GM19238 (cell line): ENCODE measurements at regions not wholly inside any gene's neighbourhood (a gene's known extent, or its start where the extent isn't known, plus 50 kb on each side); places are given as distances from the start of the nearest gene placed in this dataset.
A peak's percentile ranks its signal among the peaks of the same experiment; 100 is the strongest.

Experiments
- DNase-seq: peaks from one replicate; pipeline ENCODE4 v3.0.0; 2011; ENCODE audit warnings: low spot score; ENCODE audit not compliant: insufficient read length

DNA sequence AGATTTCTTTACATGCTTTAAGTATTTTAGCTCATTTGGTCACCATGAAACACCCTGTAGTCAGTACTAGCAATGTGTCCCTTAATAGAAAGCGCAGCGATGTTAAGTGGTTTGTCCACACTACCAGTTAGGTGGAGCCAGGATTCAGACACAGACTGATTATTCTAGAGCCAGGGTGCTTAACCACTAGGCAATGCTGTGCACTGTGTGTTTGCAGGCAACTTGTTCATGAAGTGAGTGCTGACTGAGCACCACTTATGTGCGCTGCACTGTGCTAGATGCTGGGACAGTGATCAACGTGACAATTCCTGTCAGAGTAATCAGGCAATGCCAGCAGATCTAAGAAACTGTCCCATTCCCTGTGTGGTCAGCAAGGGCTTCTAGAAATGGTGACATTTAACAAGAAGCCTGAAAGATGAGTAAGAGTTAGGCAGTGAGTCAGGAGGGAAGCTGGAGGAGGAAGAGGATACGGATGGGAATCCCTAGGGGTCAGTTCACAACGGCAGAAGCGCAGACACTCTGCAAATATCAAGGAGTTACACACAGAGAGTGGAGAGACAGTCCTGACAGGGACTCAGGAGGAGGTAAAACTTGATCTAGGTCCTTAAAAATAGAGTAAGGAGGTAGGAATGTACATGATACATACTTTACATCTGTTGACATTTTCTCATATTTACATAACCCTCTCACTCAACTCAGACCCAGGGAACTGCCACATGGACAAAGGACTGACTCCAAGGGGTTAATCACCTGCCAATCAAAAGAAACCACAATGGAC, 69.7 kb upstream of the EGR2 start:
- no peak for DNase-seq

DNA sequence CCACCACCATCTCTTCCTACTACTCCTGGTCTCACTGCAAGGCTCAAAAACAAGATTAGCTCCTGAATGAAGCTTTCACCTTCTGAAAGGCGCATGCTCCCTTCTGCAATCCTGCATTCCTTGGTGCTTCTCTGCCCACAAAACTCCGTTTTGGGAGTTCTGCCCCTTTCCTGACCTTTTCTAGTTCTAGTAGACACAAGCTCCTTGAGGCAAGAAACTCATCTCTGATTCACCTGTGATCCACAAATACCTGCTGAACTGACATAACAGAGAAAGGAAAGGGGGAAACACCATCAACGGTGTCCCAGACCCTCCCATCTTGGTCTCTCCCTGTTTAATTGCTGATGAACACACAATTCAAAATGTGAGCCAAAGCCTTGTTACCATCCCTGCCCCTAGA, 64.0 kb upstream of the EGR2 start:
- no peak for DNase-seq

GRCh38 chr10:62873866-62874265, 57.7 kb upstream of the EGR2 start:
- no peak for DNase-seq

- peak; percentile 16 for DNase-seq
Observed at GRCh38 chr10:62870866-62871265, 54.7 kb upstream of the EGR2 start.

DNA sequence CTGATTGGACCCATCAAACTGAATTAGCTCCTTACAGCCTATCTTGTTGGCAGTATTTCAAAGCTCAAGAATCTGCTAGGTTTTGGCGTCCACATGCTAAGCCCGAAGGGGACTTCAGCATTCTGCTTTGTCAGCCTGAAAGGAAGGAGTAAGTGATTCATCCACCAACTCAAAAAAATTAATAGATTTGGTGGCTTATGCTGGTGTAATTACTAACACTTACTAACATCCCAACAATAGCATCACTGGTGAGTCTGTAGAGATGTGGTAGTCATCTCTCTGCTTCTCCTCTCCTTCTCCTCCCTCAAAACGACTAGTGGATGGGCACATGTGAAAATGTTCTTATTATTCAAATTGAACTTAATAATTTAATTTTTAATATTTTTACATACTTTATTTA, 53.8 kb upstream of the EGR2 start:
- no peak for DNase-seq

DNA sequence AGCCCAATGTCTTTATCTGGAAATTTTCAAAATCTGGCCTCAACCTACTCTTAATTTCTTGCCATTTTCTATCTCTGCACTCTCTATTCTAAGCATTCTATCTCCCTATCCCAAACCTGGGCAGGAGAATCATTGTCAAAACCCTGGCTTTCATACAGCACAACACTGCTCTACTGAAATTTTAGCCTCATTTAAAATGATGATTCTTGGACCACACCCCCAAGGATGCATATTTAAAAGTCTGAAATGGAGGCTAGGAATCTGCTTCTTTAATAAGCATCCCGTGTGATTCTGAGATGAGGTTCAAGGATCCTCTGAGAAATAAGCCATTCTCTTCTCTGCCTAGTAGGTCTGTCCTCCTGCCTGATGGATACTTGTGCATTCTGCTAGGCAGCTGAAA, 50.8 kb upstream of the EGR2 start:
- DNase-seq = no peak

- DNase-seq = no peak
Observed at GRCh38 chr10:62866451-62866850, 50.3 kb upstream of the EGR2 start.
